ENCODE measurements at regions not wholly inside any gene's neighbourhood (a gene's known extent, or its start where the extent isn't known, plus 50 kb on each side); places are given as distances from the start of the nearest gene placed in this dataset.

- TF ChIP-seq POLR2A (IDR thresholded peaks at IDR 0.05) = no peak
- TF ChIP-seq CTCF (IDR thresholded peaks at IDR 0.05) = no peak
These were observed 163.8 kb downstream of the CHST1 start for GRCh38 chr11:45501392-45502225.

Measured in uterus (tissue), 2 donors.